ENCODE measurements at regions not wholly inside any gene's neighbourhood (a gene's known extent, or its start where the extent isn't known, plus 50 kb on each side); places are given as distances from the start of the nearest gene placed in this dataset.

GRCh38 chrX:97728215-97728614, 844.5 kb downstream of the RPA4 start:
- TF ChIP-seq POLR2AphosphoS5 (IDR thresholded peaks at IDR 0.05; ENCODE audit: borderline replicate concordance, low read depth, low read length), result no peak
- no peak for TF ChIP-seq EZH2 (IDR thresholded peaks at IDR 0.05)
- no peak for TF ChIP-seq FOXP2 (optimal IDR thresholded peaks at IDR 0.05; ENCODE audit: control extremely low read depth, extremely low read length, insufficient read depth)
